HepG2 (cell line): ENCODE measurements at regions not wholly inside any gene's neighbourhood (a gene's known extent, or its start where the extent isn't known, plus 50 kb on each side); places are given as distances from the start of the nearest gene placed in this dataset.

Experiments
- ATAC-seq: fragments of 200-7000 bp; cut with Tn5 transposase; 3 replicates; pipeline ENCODE4 v1.9.1; 2020; ENCODE audit warnings: mild to moderate bottlenecking, moderate library complexity
- BruUV-seq: library from RNA; stranded (reverse); fragments of 400-500 nt; replicated peaks from 2 replicates; lab custom pipeline; 2021; lab: Mats Ljungman, UMichigan
- CTCF ChIA-PET: fragments of 300-600 bp; formaldehyde crosslinking; extraction: SDS; loops from one replicate; lab custom pipeline; 2021; ENCODE audit warnings: low total read pairs, inconsistent platforms, low intra/inter-chr PET ratio; lab: Yijun Ruan, JAX
- POLR2A ChIA-PET: fragments of 350-600 bp; sonication (Branson Sonifier 250); formaldehyde crosslinking; loops from one replicate; lab custom pipeline; 2020; ENCODE audit warnings: antibody characterized with exemption, inconsistent platforms; lab: Yijun Ruan, JAX
- DNase-seq: peaks from one replicate; pipeline ENCODE4 v3.0.0-alpha.2; 2015; ENCODE audit warnings: low spot score
- FAIRE-seq: peaks from 3 replicates; lab custom pipeline; 2011; peaks lifted over from hg19 to GRCh38; lab: Jason Lieb, UNC
- H2AFZ ChIP-seq: one replicate; pipeline ENCODE4 v1.6.1; 2011; ENCODE audit warnings: low read length, inconsistent platforms
- H3K27ac ChIP-seq: fragments of 300-600 bp; 3 replicates; pipeline ENCODE4 v1.8.0; 2011; ENCODE audit warnings: mixed run types, mild to moderate bottlenecking, mixed read lengths, low read length, inconsistent platforms; ENCODE audit not compliant: insufficient read depth; ENCODE audit errors: extremely low read length
- H3K27me3 ChIP-seq, 2 experiments: fragments of 200-600 bp in 1 of 2; 2 replicates in 1 of 2; 3 replicates in 1 of 2; pipeline versions ENCODE4 v1.6.0 to v1.8.0; 2011; ENCODE audit warnings: low read length in 2 of 2, mild to moderate bottlenecking in 2 of 2, moderate library complexity in 2 of 2, inconsistent platforms in 1 of 2; ENCODE audit not compliant: insufficient read depth in 2 of 2, control insufficient read depth in 1 of 2
- H3K36me3 ChIP-seq, 2 experiments: fragments of 200-600 bp in 1 of 2; replicated peaks in 1 of 2; 2 replicates in 1 of 2; 3 replicates in 1 of 2; pipeline versions ENCODE4 v1.5.1 to v1.8.0; 2011; ENCODE audit warnings: low read length in 2 of 2, inconsistent platforms in 1 of 2; ENCODE audit not compliant: insufficient read depth in 2 of 2, control insufficient read depth in 1 of 2
- H3K4me1 ChIP-seq: 2 replicates; pipeline ENCODE4 v1.5.1; 2012; ENCODE audit warnings: low read length, inconsistent platforms; ENCODE audit not compliant: insufficient read depth
- H3K4me2 ChIP-seq: 2 replicates; pipeline ENCODE4 v1.6.0; 2011; ENCODE audit warnings: low read depth, low read length, inconsistent platforms
- H3K4me3 ChIP-seq, 3 experiments: fragments of 200-600 bp in 1 of 3; sonication (generic), shearing (Covaris generic) in 1 of 3; replicated peaks in 1 of 3; 2 replicates each; pipeline ENCODE4 v1.5.1; 2011 to 2016; ENCODE audit warnings: low read length in 3 of 3, inconsistent platforms in 2 of 3, low read depth in 2 of 3, mild to moderate bottlenecking in 2 of 3, control low read depth in 1 of 3, mixed read lengths in 1 of 3; ENCODE audit not compliant: insufficient read depth in 1 of 3
- H3K79me2 ChIP-seq: one replicate; pipeline ENCODE4 v1.6.1; 2011; ENCODE audit warnings: low read length, inconsistent platforms; ENCODE audit not compliant: insufficient read depth
- H3K9ac ChIP-seq: 2 replicates; pipeline ENCODE4 v1.6.0; 2011; ENCODE audit warnings: mild to moderate bottlenecking, low read depth, low read length, inconsistent platforms; ENCODE audit not compliant: insufficient read depth
- H3K9me3 ChIP-seq: 2 replicates; pipeline ENCODE4 v1.5.1; 2012; ENCODE audit warnings: mild to moderate bottlenecking, low read length
- H4K20me1 ChIP-seq: 2 replicates; pipeline ENCODE4 v1.6.0; 2011; ENCODE audit warnings: inconsistent platforms, mild to moderate bottlenecking, low read length, moderate library complexity; ENCODE audit not compliant: insufficient read depth
- CEBPB ChIP-seq: IDR thresholded peaks from 2 replicates; pipeline ENCODE4 v1.6.1; 2011; ENCODE audit warnings: low read depth, low read length, improper control_type of control experiment, borderline replicate concordance
- GLI4 ChIP-seq: sonication (generic); formaldehyde crosslinking; IDR thresholded peaks from 2 replicates; pipeline ENCODE4 v1.5.1; 2020; ENCODE audit warnings: missing genetic modification reagents, mild to moderate bottlenecking, moderate library complexity, borderline replicate concordance
- HCFC1 ChIP-seq: fragments of 150-350 bp; IDR thresholded peaks from 2 replicates; pipeline ENCODE4 v1.6.1; 2014; ENCODE audit warnings: low read depth, low read length
- HES4 ChIP-seq: sonication (generic); formaldehyde crosslinking; IDR thresholded peaks from 2 replicates; pipeline ENCODE4 v1.9.0; 2021; ENCODE audit warnings: mild to moderate bottlenecking, missing genetic modification reagents, borderline replicate concordance
- HNRNPL ChIP-seq: fragments of 200-400 bp; formaldehyde crosslinking; IDR thresholded peaks from 2 replicates; pipeline ENCODE4 v1.6.1; 2017; ENCODE audit warnings: mild to moderate bottlenecking, low read depth, low read length
- KDM5A ChIP-seq: fragments of 200-600 bp; sonication (generic); IDR thresholded peaks from 2 replicates; pipeline ENCODE4 v1.7.0; 2018; ENCODE audit warnings: antibody characterized with exemption, mild to moderate bottlenecking, low read length, borderline replicate concordance
- MED8 ChIP-seq: sonication (generic); formaldehyde crosslinking; IDR thresholded peaks from 2 replicates; pipeline ENCODE4 v1.8.1; 2023; ENCODE audit warnings: mild to moderate bottlenecking, missing genetic modification reagents; ENCODE audit not compliant: insufficient replicate concordance
- MTA3 ChIP-seq: sonication (generic); formaldehyde crosslinking; IDR thresholded peaks from 2 replicates; pipeline ENCODE4 v1.4.0; 2020; ENCODE audit warnings: missing genetic modification reagents
- SMARCC2 ChIP-seq: fragments of 450-650 bp; IDR thresholded peaks from 2 replicates; pipeline ENCODE4 v1.6.1; 2017; ENCODE audit warnings: antibody characterized with exemption, mild to moderate bottlenecking
- SMC3 ChIP-seq: IDR thresholded peaks from 2 replicates; pipeline ENCODE4 v1.6.1; 2011; ENCODE audit warnings: low read length, improper control_type of control experiment
- SNAI1 ChIP-seq: sonication (generic); formaldehyde crosslinking; IDR thresholded peaks from 2 replicates; pipeline ENCODE4 v1.5.0; 2020; ENCODE audit warnings: mild to moderate bottlenecking, missing genetic modification reagents, borderline replicate concordance
- SRF ChIP-seq: IDR thresholded peaks from 2 replicates; pipeline ENCODE4 v1.6.1; 2011; ENCODE audit warnings: mild to moderate bottlenecking, low read depth, low read length, moderate library complexity
- ZNF616 ChIP-seq: sonication (generic); formaldehyde crosslinking; IDR thresholded peaks from 2 replicates; pipeline ENCODE4 v1.5.0; 2020; ENCODE audit warnings: low read depth, mild to moderate bottlenecking, missing genetic modification reagents
- ZNF75D ChIP-seq: sonication (generic); formaldehyde crosslinking; IDR thresholded peaks from 2 replicates; pipeline ENCODE4 v1.8.1; 2023; ENCODE audit warnings: missing genetic modification reagents, mild to moderate bottlenecking, borderline replicate concordance
- WGBS: methylation state at CpG from one replicate; pipeline ENCODE4 v1.1.6; 2017; ENCODE audit warnings: low lambda C conversion rate; 5-methylcytosine and 5-hydroxymethylcytosine counted together
- in situ Hi-C: cut with HindIII; loops from 2 replicates; pipeline ENCODE4 v1.10.0; 2017; ENCODE audit warnings: low pct_unique_long_range_greater_than_20kb; ENCODE audit not compliant: extremely low pct_ligation_motif_present
- intact Hi-C: fragments of 100-400 bp; cut with micrococcal nuclease; formaldehyde crosslinking; loops from one replicate; pipeline ENCODE4 v1.10.0; 2022; ENCODE audit not compliant: unreplicated experiment
- TF ChIP-seq, protein P1 (sequence below): sonication (generic); formaldehyde crosslinking; IDR thresholded peaks from 2 replicates; pipeline ENCODE4 v1.8.0; 2022; ENCODE audit warnings: missing genetic modification reagents, low read depth, mild to moderate bottlenecking, borderline replicate concordance
- TF ChIP-seq, protein P2 (sequence below): sonication (generic); formaldehyde crosslinking; IDR thresholded peaks from 2 replicates; pipeline ENCODE4 v1.5.0; 2020; ENCODE audit warnings: mild to moderate bottlenecking, missing genetic modification reagents, moderate library complexity

DNA sequence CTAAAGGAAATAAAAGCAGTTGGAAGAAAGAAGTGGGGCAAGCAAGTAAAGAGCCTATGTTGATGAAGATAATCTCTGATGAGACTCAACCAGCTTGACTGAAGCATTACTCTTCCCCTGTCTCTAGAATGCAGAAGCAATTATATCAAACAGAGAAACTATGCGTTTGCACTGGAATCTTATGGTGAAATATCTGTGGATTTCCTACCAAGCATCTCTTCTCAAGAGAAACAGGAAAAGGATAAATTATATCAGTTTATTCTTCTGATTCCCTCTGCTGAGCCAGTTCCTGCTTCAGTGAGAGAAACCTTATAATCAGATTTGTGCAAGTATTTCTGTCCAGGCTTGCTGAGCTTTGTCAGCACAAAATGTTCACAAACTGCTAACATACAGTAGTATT lies 316.7 kb upstream of the SLC7A11 start:
- ChIA-PET POLR2A (no interaction called here), CTCF (no interaction called here)
- no peaks in the 10 kb centered on the region for H3K27me3 ChIP-seq
- no peak overlapping the region for H3K4me3 ChIP-seq
- no peak overlapping the region for H3K4me2 ChIP-seq
- no peaks in the 10 kb centered on the region for H3K9me3 ChIP-seq
- H2AFZ ChIP-seq = no peak overlapping the region
- no peaks in the 10 kb centered on the region for H3K79me2 ChIP-seq
- no TSS peak for BruUV-seq
- H3K4me1 ChIP-seq = no peaks in the 10 kb centered on the region
- no peak overlapping the region for H3K27ac ChIP-seq
- intact Hi-C loops = loop anchor here (5.0 kb wide), 2 partner anchors 317 to 522 kb away; partner anchors contain the start of gene SLC7A11
- in situ Hi-C loops = no loop called here
- WGBS = 55% methylated on average over 1 of the region's 1 CpG
- TF ChIP-seq HCFC1 (no peak), SMARCC2 (no peak), HES4 (CRISPR knock-in tag) (no peak)
- TF ChIP-seq, protein P1, sequence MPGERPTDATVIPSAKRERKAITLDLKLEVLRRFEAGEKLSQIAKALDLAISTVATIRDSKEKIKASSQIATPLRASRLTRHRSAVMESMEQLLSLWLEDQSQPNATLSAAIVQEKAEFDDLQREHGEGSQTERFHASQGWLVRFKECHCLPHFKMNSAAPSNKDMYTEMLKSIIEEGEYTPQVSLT (CRISPR knock-in tag) = no peak
- H3K36me3 ChIP-seq = no peaks in the 10 kb centered on the region
- no peak for ATAC-seq
- no peak for DNase-seq
- no peak overlapping the region for H3K9ac ChIP-seq
- H4K20me1 ChIP-seq = no peaks in the 10 kb centered on the region
- no peak for FAIRE-seq

DNA sequence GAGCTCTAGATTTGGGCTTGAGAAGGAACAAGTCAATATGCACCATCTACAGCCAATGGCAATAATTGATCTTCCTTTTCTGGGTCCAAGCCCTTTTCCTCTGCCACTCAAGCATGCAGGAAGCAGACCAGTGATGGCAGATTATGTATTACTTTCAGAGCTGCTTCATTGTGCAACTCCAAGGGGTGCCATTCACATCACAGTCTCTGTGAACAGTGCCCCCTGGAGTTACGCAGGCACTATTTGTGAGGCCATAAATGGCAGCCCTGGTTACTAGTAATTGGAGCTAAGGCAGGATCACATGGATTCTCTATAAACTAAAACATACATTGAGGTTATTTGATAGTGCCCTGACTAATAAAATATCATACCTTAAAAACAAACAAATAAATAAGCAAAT lies 313.4 kb upstream of the SLC7A11 start:
- Histone ChIP-seq H4K20me1 (no peaks in the 10 kb centered on the region), H3K27me3 (no peaks in the 10 kb centered on the region), H3K4me1 (no peaks in the 10 kb centered on the region), H3K9me3 (no peaks in the 10 kb centered on the region), H3K4me2 (no peak overlapping the region), H3K27ac (no peak overlapping the region), H2AFZ (no peak overlapping the region), H3K36me3 (no peaks in the 10 kb centered on the region), H3K4me3 (no peak overlapping the region), H3K79me2 (no peaks in the 10 kb centered on the region), H3K9ac (no peak overlapping the region)
- 8% methylated on average over 1 of the region's 1 CpG for WGBS
- intact Hi-C loops = loop anchor here (5.0 kb wide), 2 partner anchors 313 to 518 kb away; partner anchors contain the start of gene SLC7A11
- in situ Hi-C loops = no loop called here
- CTCF ChIA-PET = no interaction called here
- POLR2A ChIA-PET = no interaction called here
- no TSS peak for BruUV-seq
- peak; percentile 45 for DNase-seq
- FAIRE-seq = no peak
- peak; percentile 93 for ATAC-seq
- TF ChIP-seq GLI4 (CRISPR knock-in tag) (no peak), CEBPB (peak; percentile 83), ZNF75D (CRISPR knock-in tag) (no peak), HNRNPL (no peak), KDM5A (no peak), SNAI1 (CRISPR knock-in tag) (no peak), SRF (peak; percentile 52; the same call in 1 of the 2 replicates), SMC3 (peak; percentile 48; the same call in 1 of the 2 replicates), MTA3 (CRISPR knock-in tag) (no peak), MED8 (no peak), ZNF616 (CRISPR knock-in tag) (no peak)
- TF ChIP-seq, protein P2, sequence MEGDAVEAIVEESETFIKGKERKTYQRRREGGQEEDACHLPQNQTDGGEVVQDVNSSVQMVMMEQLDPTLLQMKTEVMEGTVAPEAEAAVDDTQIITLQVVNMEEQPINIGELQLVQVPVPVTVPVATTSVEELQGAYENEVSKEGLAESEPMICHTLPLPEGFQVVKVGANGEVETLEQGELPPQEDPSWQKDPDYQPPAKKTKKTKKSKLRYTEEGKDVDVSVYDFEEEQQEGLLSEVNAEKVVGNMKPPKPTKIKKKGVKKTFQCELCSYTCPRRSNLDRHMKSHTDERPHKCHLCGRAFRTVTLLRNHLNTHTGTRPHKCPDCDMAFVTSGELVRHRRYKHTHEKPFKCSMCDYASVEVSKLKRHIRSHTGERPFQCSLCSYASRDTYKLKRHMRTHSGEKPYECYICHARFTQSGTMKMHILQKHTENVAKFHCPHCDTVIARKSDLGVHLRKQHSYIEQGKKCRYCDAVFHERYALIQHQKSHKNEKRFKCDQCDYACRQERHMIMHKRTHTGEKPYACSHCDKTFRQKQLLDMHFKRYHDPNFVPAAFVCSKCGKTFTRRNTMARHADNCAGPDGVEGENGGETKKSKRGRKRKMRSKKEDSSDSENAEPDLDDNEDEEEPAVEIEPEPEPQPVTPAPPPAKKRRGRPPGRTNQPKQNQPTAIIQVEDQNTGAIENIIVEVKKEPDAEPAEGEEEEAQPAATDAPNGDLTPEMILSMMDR (CRISPR knock-in tag) = peak; percentile 56
